ENCODE measurements at regions not wholly inside any gene's neighbourhood (a gene's known extent, or its start where the extent isn't known, plus 50 kb on each side); places are given as distances from the start of the nearest gene placed in this dataset.
"Not testable (repeated sequence)": the region's sequence is repeated elsewhere in the genome, so short reads cannot be mapped to it uniquely, and the experiment has no call there.

DNA sequence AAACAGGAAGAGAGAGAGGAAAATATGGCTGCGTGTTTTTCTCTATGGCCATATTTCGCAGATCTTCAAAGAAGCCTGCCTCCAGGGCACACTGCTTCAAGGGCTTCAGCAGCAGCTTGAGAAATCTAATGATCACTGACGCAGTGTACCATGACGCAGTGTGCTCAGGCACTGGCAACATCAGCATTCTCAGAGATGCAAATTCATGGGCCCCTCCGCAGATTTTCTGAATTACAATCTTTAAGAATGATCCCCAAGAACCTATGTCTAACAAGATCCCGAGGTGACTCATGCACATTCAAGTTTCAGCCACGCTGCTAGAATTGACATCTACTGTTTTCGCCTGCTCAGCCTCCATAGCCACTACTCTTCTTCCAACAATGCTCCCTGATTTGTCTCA is 143.9 kb upstream of the ZNF366 start:
- no peak for DNase-seq (ENCODE audit: low spot score)

GRCh38 chr5:72649449-72649848 is 142.2 kb upstream of the ZNF366 start:
- DNase-seq (ENCODE audit: low spot score), result no peak

DNA sequence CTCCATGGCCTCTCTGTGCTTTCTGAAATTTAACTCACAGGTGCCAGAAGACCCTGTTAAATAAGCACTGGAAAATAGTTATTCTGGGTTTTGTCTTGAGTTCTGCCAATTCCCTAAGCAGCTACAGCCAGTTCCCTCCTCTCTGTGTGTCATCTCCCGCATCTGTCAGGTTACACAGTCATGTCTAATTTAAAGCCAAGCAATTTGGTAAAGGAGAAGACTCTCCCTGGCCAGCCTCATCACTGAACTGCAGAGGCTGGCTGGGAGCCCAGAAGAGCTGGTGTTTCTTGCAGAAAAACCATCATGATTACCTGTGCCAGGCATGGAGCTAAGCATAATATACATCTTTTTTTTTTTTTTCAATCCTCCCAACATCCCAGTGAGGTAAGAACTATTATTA is 141.3 kb upstream of the ZNF366 start:
- DNase-seq (ENCODE audit: low spot score), result no peak

DNA sequence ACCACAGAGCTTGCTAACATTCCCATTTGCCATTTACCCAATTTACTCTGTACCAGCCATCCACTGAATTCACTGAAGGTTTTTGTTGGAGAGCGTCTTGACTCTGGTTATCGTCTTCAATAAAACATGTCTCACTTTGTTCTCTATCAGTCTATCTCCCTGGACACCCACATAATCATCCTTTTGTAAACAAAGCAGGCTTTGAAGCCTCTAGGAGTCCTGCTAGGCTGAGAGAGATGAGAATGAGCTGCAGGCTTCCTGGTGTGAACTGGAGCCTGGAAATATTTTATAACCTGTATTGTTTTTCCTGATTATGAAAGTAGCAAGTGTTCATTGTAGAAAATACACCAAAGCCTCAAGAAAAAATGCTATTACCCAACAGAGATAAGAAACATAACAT is 140.6 kb upstream of the ZNF366 start:
- DNase-seq (ENCODE audit: low spot score), result no peak

- no peak for DNase-seq (ENCODE audit: low spot score)
Measured at GRCh38 chr5:72646246-72646866, 139.1 kb upstream of the ZNF366 start.

DNA sequence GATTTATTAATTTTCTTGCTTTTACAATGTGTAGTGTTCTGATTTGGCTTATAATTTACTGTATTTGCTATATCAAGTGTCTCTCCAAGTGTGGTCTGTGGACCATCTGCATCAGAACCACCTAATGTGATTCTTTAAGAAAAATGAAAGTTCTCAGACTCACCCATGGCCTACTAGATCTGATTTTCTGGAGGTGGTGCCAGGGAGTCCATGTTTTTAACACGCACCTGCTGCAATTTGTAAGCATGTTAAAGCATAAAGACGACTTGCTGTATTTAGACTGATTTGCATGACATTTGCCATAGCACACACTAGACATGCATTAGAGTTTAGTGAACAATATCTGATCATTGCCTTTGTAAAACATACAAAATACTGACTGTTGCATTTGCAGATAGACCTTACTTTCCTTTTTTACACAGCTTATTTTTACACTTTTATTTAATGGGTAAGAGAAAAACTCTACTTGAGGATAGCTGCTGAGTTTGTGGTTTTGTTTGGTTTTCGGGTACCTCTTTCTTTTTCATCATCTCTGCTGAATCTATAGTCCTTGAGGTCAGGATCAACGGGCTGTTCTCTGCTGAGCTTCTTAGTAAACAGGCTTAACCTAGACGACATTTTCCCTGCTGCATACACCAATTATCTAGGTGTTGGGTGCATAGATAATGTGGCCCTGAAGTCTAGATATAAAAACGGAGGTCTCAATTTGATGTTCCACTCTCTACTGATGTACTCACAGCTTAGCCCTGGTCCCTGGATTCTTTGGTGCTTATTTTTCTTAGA is 138.0 kb upstream of the ZNF366 start:
- no peak for DNase-seq (ENCODE audit: low spot score)

DNA sequence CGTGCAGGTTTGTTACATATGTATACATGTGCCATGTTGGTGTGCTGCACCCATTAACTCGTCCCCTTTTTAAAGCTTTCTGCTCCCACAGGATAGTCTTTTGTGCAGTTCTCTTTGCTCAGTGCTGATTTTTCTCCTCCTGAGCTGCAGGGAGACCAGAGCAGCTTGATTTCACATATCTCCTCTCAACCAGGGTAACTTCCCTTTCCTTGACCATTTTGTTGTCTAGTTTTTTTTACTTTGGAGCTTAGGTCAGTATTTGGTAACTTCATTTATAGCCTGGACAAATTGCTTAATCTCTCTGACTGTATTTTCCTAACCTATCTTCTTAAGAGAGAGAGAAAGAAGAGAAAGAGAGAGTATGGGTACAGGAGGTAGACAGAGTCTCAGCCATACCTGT is 137.1 kb upstream of the ZNF366 start:
- no peak for DNase-seq (ENCODE audit: low spot score)

- DNase-seq (ENCODE audit: low spot score), result no peak
Measured at GRCh38 chr5:72641164-72641563, 134.0 kb upstream of the ZNF366 start.

- DNase-seq (ENCODE audit: low spot score), result no peak
Measured at GRCh38 chr5:72637058-72637457, 129.8 kb upstream of the ZNF366 start.

DNA sequence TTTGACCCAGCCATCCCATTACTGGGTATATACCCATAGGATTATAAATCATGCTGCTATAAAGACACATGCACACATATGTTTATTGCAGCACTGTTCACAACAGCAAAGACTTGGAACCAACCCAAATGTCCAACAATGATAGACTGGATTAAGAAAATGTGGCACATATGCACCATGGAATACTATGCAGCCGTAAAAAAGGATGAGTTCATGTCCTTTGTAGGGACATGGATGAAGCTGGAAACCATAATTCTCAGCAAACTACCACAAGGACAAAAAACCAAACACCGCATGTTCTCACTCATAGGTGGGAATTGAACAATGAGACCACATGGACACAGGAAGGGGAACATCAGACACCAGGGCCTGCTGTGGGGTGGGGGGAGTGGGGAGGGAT is 129.4 kb upstream of the ZNF366 start:
- not testable (repeated sequence) for DNase-seq (ENCODE audit: low spot score)

DNA sequence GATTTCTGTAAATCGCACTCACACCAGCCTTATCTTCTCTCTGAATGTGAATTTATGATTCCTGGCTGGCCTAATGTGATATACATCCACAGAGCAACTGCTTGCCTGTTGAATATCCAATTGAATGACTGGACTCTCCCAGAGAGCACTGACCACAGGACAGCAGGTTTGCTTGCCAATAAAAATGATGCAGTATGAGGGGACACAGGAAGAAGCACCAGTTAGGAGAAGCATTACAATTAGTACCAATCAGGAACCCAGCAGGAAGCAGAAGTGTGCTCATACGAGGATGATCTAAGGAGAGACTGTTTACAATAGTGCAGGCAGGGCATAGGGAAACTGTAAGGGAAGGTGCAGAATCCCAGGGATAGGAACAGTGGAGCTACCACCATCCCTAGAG is 127.2 kb upstream of the ZNF366 start:
- DNase-seq (ENCODE audit: low spot score), result no peak

DNA sequence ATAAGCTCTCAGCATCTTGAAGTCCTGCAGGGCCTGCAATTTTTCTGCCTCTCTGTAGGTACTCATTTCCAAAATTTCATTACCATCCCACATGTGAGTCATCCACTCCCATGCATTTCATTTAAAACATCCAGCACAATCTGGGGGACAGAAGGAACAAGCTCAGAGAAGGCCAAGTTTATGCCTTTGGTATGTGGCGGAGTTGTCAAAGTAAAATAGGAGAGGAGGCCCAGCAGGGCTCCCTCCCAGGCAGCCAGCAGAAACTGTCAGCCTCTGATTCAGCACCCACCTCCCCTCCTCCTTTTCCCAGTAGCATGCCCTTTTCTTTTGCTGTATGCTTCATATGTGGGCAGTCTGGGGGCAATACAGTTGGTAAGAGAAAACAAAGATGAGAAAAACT is 126.4 kb upstream of the ZNF366 start:
- DNase-seq (ENCODE audit: low spot score), result peak; percentile 34

GRCh38 chr5:72633041-72633445 is 125.8 kb upstream of the ZNF366 start:
- no peak for DNase-seq (ENCODE audit: low spot score)

GRCh38 chr5:72630721-72631120 is 123.5 kb upstream of the ZNF366 start:
- DNase-seq (ENCODE audit: low spot score), result no peak

- DNase-seq (ENCODE audit: low spot score), result no peak
Measured at GRCh38 chr5:72630081-72630480, 122.9 kb upstream of the ZNF366 start.

DNA sequence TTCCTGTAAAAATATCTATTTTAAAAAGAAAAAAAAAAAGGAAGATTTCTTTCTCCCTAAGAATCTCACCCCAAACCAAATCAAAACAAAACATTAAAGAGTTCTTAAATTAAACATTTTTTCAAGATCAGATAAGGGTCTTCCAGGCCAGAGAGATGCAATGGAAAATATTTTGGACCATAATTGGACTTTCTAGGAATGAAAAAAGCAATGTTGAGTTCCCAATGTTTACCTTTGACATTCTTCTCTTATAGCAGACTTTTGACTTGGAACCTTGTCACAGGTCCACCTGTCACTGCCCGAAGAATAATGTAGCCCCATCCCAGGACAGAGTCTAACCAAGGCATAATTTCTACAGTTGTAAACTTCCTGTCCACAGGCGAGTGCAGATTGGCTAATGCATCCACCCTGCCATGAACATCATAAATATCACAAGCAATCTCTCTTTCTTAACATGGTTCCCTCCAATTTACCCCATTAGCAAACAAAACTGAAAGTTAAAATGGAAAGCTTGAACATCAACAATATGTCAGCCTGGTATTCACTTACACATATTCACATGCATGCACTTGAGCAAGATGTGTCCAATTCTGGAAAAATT is 121.7 kb upstream of the ZNF366 start:
- no peak for DNase-seq (ENCODE audit: low spot score)

- DNase-seq (ENCODE audit: low spot score), result no peak
Measured at GRCh38 chr5:72625332-72625731, 118.1 kb upstream of the ZNF366 start.

GRCh38 chr5:72624641-72625236 is 117.5 kb upstream of the ZNF366 start:
- DNase-seq (ENCODE audit: low spot score), result peak; percentile 57

- DNase-seq (ENCODE audit: low spot score), result no peak
Measured at GRCh38 chr5:72623936-72624335, 116.7 kb upstream of the ZNF366 start.

DNA sequence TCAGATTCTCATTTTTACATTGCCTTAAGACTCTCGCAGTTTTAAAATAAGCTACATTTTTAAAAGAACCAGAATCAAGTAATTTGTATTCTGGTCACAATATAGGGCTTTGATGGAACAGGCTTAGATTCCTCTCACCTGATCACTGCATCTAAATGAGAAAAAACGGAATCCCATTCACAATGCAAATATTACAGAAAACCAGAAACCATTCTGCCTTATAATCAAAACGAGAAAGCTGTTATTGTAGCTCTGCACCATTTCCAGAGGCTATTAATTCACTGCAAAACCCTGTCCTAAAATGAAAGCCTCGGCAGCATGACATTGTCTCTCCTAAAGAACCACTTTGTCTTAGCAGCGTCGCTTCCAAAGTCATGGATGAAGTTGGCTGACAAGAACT is 116.1 kb upstream of the ZNF366 start:
- DNase-seq (ENCODE audit: low spot score), result no peak

GRCh38 chr5:72622170-72622760 is 115.1 kb upstream of the ZNF366 start:
- DNase-seq (ENCODE audit: low spot score), result no peak

GRCh38 chr5:72621576-72621975 is 114.4 kb upstream of the ZNF366 start:
- DNase-seq (ENCODE audit: low spot score), result no peak

GRCh38 chr5:72619677-72620076 is 112.5 kb upstream of the ZNF366 start:
- no peak for DNase-seq (ENCODE audit: low spot score)

Data from hepatic stellate cell (primary cell).